HCT116 (cell line): ENCODE measurements at regions not wholly inside any gene's neighbourhood (a gene's known extent, or its start where the extent isn't known, plus 50 kb on each side); places are given as distances from the start of the nearest gene placed in this dataset.

Experiments
- ATAC-seq: fragments of 200-7000 bp; cut with Tn5 transposase; 2 replicates; pipeline ENCODE4 v1.9.1; 2020; ENCODE audit warnings: mild to moderate bottlenecking, moderate library complexity
- BruUV-seq: library from RNA; stranded (reverse); fragments of 400-500 nt; replicated peaks from 2 replicates; lab custom pipeline; 2021; lab: Mats Ljungman, UMichigan
- CTCF ChIA-PET: fragments of 300-600 bp; sonication (Branson Sonifier 250); formaldehyde crosslinking; loops from one replicate; lab custom pipeline; 2021; ENCODE audit warnings: antibody characterized with exemption; lab: Charles Lee
- POLR2A ChIA-PET: fragments of 300-600, 350-600 bp; sonication (Branson Sonifier 250); formaldehyde crosslinking; loops from one replicate; lab custom pipeline; 2021; ENCODE audit warnings: antibody characterized with exemption; lab: Charles Lee
- RAD21 ChIA-PET, 2 experiments: fragments of 300-600 bp; sonication (Branson Sonifier 250); formaldehyde crosslinking; loops; one replicate each; lab custom pipeline; 2023; ENCODE audit warnings: low total read pairs in 2 of 2; ENCODE audit not compliant: uncharacterized antibody in 2 of 2, unreplicated experiment in 2 of 2, low non-redundant PET in 1 of 2; lab: Charles Lee
- DNase-seq: peaks from one replicate; pipeline ENCODE4 v3.0.0-alpha.2; 2010; ENCODE audit warnings: low read depth, low spot score
- H2AFZ ChIP-seq: fragments of 200-600 bp; shearing (Covaris generic), sonication (generic); 2 replicates; pipeline ENCODE4 v1.6.1; 2017; ENCODE audit warnings: low read depth, mixed run types, mixed read lengths, antibody characterized with exemption, low read length; ENCODE audit not compliant: poor library complexity, severe bottlenecking
- H3K27ac ChIP-seq: 2 replicates; pipeline ENCODE4 v1.5.1; 2012; ENCODE audit warnings: low read depth, low read length
- H3K27me3 ChIP-seq: fragments of 200-600 bp; sonication (generic); 2 replicates; pipeline ENCODE4 v1.6.1; 2016; ENCODE audit warnings: mixed run types, low read length, mixed read lengths; ENCODE audit not compliant: insufficient read depth
- H3K36me3 ChIP-seq, 2 experiments: fragments of 200-500 bp in 1 of 2; fragments of 200-600 bp in 1 of 2; sonication (Bioruptor generic) in 1 of 2; sonication (generic) in 1 of 2; 2 replicates each; pipeline versions ENCODE4 v1.5.1 to v1.6.1; 2014 to 2016; ENCODE audit warnings: low read length in 2 of 2, inconsistent platforms in 1 of 2, mixed read lengths in 1 of 2, mixed run types in 1 of 2; ENCODE audit not compliant: insufficient read depth in 2 of 2, control insufficient read depth in 1 of 2
- H3K4me1 ChIP-seq, 2 experiments: fragments of 200-600 bp in 1 of 2; sonication (generic) in 1 of 2; 2 replicates each; pipeline versions ENCODE4 v1.5.1 to v1.6.1; 2012 to 2017; ENCODE audit warnings: low read length in 2 of 2, inconsistent platforms in 1 of 2, mild to moderate bottlenecking in 1 of 2, mixed read lengths in 1 of 2, mixed run types in 1 of 2, moderate library complexity in 1 of 2; ENCODE audit not compliant: insufficient read depth in 2 of 2, control insufficient read depth in 1 of 2
- H3K4me2 ChIP-seq: fragments of 200-600 bp; sonication (generic); 2 replicates; pipeline ENCODE4 v1.6.1; 2017; ENCODE audit warnings: mixed run types, low read length, mixed read lengths
- H3K4me3 ChIP-seq, 2 experiments: fragments of 200-600 bp in 1 of 2; sonication (generic) in 1 of 2; replicated peaks in 1 of 2; 2 replicates each; pipeline ENCODE4 v1.5.1; 2011 to 2016; ENCODE audit warnings: low read length in 2 of 2, control low read depth in 1 of 2, low read depth in 1 of 2, mild to moderate bottlenecking in 1 of 2, mixed read lengths in 1 of 2, mixed run types in 1 of 2
- H3K79me2 ChIP-seq: fragments of 200-600 bp; sonication (generic); 2 replicates; pipeline ENCODE4 v1.6.1; 2017; ENCODE audit warnings: mild to moderate bottlenecking, mixed run types, low read length, moderate library complexity, mixed read lengths; ENCODE audit not compliant: insufficient read depth
- H3K9ac ChIP-seq: fragments of 200-600 bp; sonication (generic); 2 replicates; pipeline ENCODE4 v1.6.1; 2016; ENCODE audit warnings: low read length, mixed read lengths
- H3K9me2 ChIP-seq: fragments of 200-600 bp; sonication (generic), shearing (Covaris generic); 2 replicates; pipeline ENCODE4 v1.6.1; 2017; ENCODE audit warnings: mixed run types, mild to moderate bottlenecking, moderate library complexity; ENCODE audit not compliant: insufficient read depth
- H3K9me3 ChIP-seq, 2 experiments: fragments of 200-500 bp in 1 of 2; fragments of 200-600 bp in 1 of 2; sonication (Bioruptor generic) in 1 of 2; sonication (generic) in 1 of 2; 2 replicates each; pipeline ENCODE4 v1.6.1; 2014 to 2017; ENCODE audit warnings: low read length in 2 of 2, mixed read lengths in 2 of 2, inconsistent platforms in 1 of 2, low read depth in 1 of 2, mild to moderate bottlenecking in 1 of 2, mixed run types in 1 of 2, moderate library complexity in 1 of 2; ENCODE audit not compliant: control insufficient read depth in 1 of 2, insufficient read depth in 1 of 2
- H4K20me1 ChIP-seq: fragments of 200-600 bp; sonication (generic), shearing (Covaris generic); 2 replicates; pipeline ENCODE4 v1.6.1; 2017; ENCODE audit warnings: mixed run types, mild to moderate bottlenecking, moderate library complexity; ENCODE audit not compliant: insufficient read depth
- ATF3 ChIP-seq: IDR thresholded peaks from 2 replicates; pipeline ENCODE4 v1.6.1; 2012
- CEBPB ChIP-seq: IDR thresholded peaks from 2 replicates; pipeline ENCODE4 v1.6.1; 2012; ENCODE audit warnings: low read depth
- CTCF ChIP-seq, 3 experiments: fragments of 200-600 bp in 1 of 3; sonication (generic) in 1 of 3; IDR thresholded peaks in 2 of 3; conservative IDR thresholded peaks in 1 of 3; 2 replicates each; pipeline ENCODE4 v1.5.1; 2012 to 2017; ENCODE audit warnings: low read depth in 2 of 3, low read length in 2 of 3, antibody characterized with exemption in 1 of 3, borderline replicate concordance in 1 of 3, control low read depth in 1 of 3, mild to moderate bottlenecking in 1 of 3, mixed read lengths in 1 of 3, mixed run types in 1 of 3, moderate library complexity in 1 of 3; ENCODE audit not compliant: insufficient read depth in 1 of 3
- EGR1 ChIP-seq: IDR thresholded peaks from 2 replicates; pipeline ENCODE4 v1.6.1; 2012; ENCODE audit warnings: low read depth
- EZH2phosphoT487 ChIP-seq: fragments of 200-600 bp; IDR thresholded peaks from 2 replicates; pipeline ENCODE4 v1.6.1; 2018; ENCODE audit warnings: antibody characterized with exemption, borderline replicate concordance
- FOSL1 ChIP-seq: IDR thresholded peaks from 2 replicates; pipeline ENCODE4 v1.6.1; 2012; ENCODE audit warnings: low read depth
- JUND ChIP-seq: IDR thresholded peaks from 2 replicates; pipeline ENCODE4 v1.6.1; 2012
- MAX ChIP-seq: IDR thresholded peaks from 2 replicates; pipeline ENCODE4 v1.6.1; 2012
- POLR2A ChIP-seq: IDR thresholded peaks from 2 replicates; pipeline ENCODE4 v1.7.0; 2011; ENCODE audit warnings: borderline replicate concordance; ENCODE audit not compliant: insufficient read depth, insufficient read length; ENCODE audit errors: extremely low read depth
- RAD21 ChIP-seq: IDR thresholded peaks from 2 replicates; pipeline ENCODE4 v1.6.1; 2012; ENCODE audit warnings: low read depth, mild to moderate bottlenecking
- SIN3A ChIP-seq: IDR thresholded peaks from 2 replicates; pipeline ENCODE4 v1.6.1; 2012; ENCODE audit warnings: low read depth
- SP1 ChIP-seq: IDR thresholded peaks from 2 replicates; pipeline ENCODE4 v1.6.1; 2012; ENCODE audit warnings: low read depth
- YY1 ChIP-seq: IDR thresholded peaks from 2 replicates; pipeline ENCODE4 v1.6.1; 2011; ENCODE audit warnings: low read length, low read depth, moderate library complexity, mild to moderate bottlenecking; ENCODE audit not compliant: insufficient replicate concordance; ENCODE audit errors: extremely low read depth
- ZFX ChIP-seq: fragments of 450-650 bp; IDR thresholded peaks from 2 replicates; pipeline ENCODE4 v1.6.1; 2017
- intact Hi-C: fragments of 100-400 bp; cut with micrococcal nuclease; formaldehyde crosslinking; loops from 2 replicates; pipeline ENCODE4 v1.10.0; 2022

GRCh38 chrX:114363346-114363745 lies 220.5 kb upstream of the HTR2C start (continued):
- TF ChIP-seq JUND, result no peak
- no peak for TF ChIP-seq EGR1
- TF ChIP-seq YY1, result no peak
- no peak for TF ChIP-seq CEBPB
- TF ChIP-seq POLR2A, result no peak
- TF ChIP-seq SP1, result no peak
- no peak for TF ChIP-seq ZFX
- TF ChIP-seq FOSL1, result no peak
- no peak for TF ChIP-seq MAX
- TF ChIP-seq ATF3, result no peak

GRCh38 chrX:114365065-114365834 lies 218.6 kb upstream of the HTR2C start:
- CTCF ChIA-PET, result no interaction called here
- DNase-seq (no peak), ATAC-seq (no peak)
- H3K79me2 ChIP-seq, result no peaks in the 10 kb centered on the region
- H2AFZ ChIP-seq, result peak overlapping the region; percentile 26
- H3K9me2 ChIP-seq, result no peaks in the 10 kb centered on the region
- H3K27me3 ChIP-seq, result no peaks in the 10 kb centered on the region
- no peak overlapping the region for H3K4me3 ChIP-seq
- H4K20me1 ChIP-seq, result no peaks in the 10 kb centered on the region
- no peaks in the 10 kb centered on the region for H3K4me1 ChIP-seq
- BruUV-seq, result no TSS peak
- POLR2A ChIA-PET, result no interaction called here
- no peaks in the 10 kb centered on the region for H3K36me3 ChIP-seq
- no peak overlapping the region for H3K27ac ChIP-seq
- H3K9ac ChIP-seq, result no peak overlapping the region
- RAD21 ChIA-PET, result no interaction called here
- no peak for TF ChIP-seq ZFX
- TF ChIP-seq SIN3A, result no peak
- no peak for TF ChIP-seq MAX
- TF ChIP-seq CTCF (IDR thresholded peaks at IDR 0.05 in 2 of 3, conservative IDR thresholded peaks at IDR 0.05 in 1 of 3; ENCODE audit: borderline replicate concordance in 1 of 3, insufficient read depth in 1 of 3, low read depth in 2 of 3, low read length in 2 of 3), result 0 out of 6 replicates have a peak, but pooled peaks of 1 of the 3 experiments have one; percentile 10
- TF ChIP-seq EZH2phosphoT487, result no peak
- TF ChIP-seq SP1, result no peak
- TF ChIP-seq RAD21, result no peak
- H3K4me2 ChIP-seq, result no peak overlapping the region
- no peaks in the 10 kb centered on the region for H3K9me3 ChIP-seq
- intact Hi-C loops, result no loop called here
